ENCODE measurements at regions not wholly inside any gene's neighbourhood (a gene's known extent, or its start where the extent isn't known, plus 50 kb on each side); places are given as distances from the start of the nearest gene placed in this dataset.

DNA sequence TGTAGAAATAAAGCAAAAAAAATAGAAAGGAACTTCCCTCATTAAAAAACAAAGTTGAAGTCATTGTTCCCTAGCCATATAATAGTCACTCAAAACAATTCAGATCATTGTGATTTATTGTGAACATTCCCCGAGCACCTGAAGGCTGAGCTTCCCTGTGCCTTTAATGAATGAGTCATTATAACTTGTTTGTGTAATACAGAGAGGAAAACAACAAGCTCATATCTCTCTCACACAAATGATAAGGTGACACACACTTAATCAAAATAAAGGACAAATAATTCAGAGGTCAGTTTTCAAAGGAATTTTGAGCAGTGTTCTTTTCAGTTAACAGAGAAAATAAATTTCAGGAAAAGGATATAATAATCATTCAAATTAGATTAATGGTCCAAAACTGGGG lies 326.2 kb downstream of the DUSP10 start:
- TF ChIP-seq, protein P1, sequence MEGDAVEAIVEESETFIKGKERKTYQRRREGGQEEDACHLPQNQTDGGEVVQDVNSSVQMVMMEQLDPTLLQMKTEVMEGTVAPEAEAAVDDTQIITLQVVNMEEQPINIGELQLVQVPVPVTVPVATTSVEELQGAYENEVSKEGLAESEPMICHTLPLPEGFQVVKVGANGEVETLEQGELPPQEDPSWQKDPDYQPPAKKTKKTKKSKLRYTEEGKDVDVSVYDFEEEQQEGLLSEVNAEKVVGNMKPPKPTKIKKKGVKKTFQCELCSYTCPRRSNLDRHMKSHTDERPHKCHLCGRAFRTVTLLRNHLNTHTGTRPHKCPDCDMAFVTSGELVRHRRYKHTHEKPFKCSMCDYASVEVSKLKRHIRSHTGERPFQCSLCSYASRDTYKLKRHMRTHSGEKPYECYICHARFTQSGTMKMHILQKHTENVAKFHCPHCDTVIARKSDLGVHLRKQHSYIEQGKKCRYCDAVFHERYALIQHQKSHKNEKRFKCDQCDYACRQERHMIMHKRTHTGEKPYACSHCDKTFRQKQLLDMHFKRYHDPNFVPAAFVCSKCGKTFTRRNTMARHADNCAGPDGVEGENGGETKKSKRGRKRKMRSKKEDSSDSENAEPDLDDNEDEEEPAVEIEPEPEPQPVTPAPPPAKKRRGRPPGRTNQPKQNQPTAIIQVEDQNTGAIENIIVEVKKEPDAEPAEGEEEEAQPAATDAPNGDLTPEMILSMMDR (conservative IDR thresholded peaks at IDR 0.05; ENCODE audit: low read length) = no peak
- no peak for TF ChIP-seq EZH2phosphoT487 (IDR thresholded peaks at IDR 0.05; ENCODE audit: borderline replicate concordance, low read depth, low read length)
